ENCODE measurements at regions not wholly inside any gene's neighbourhood (a gene's known extent, or its start where the extent isn't known, plus 50 kb on each side); places are given as distances from the start of the nearest gene placed in this dataset.

GRCh38 chr11:92702037-92702804 lies 267.2 kb upstream of the MTNR1B start:
- no peak for TF ChIP-seq CTCF (IDR thresholded peaks at IDR 0.05)
- no peak for TF ChIP-seq POLR2A (IDR thresholded peaks at IDR 0.05)

Measured in esophagus squamous epithelium (tissue), 4 donors.